ENCODE measurements at regions not wholly inside any gene's neighbourhood (a gene's known extent, or its start where the extent isn't known, plus 50 kb on each side); places are given as distances from the start of the nearest gene placed in this dataset.
"Not testable (repeated sequence)": the region's sequence is repeated elsewhere in the genome, so short reads cannot be mapped to it uniquely, and the experiment has no call there.

DNA sequence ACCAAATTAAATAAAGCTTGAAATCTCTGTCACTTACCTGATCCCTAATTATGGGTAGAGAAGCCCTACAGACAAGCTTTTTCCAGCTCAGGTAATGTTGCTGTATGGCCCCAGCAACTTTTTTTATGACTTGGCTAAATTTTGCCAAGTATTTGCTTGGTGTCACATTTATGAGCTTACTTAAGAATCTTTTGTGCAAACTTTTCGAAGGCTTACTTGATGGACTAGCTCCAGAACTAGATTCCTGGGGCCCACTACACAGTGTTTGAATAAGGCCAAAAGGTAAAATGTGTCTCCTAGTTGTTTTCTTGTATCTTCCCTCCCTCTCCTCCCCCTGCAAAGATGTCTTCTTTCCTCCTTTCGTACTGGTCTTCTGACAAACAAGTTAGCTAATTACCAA lies 257.9 kb downstream of the OSR1 start:
- DNase-seq (ENCODE audit: low read depth in 2 of 2), result no peak

DNA sequence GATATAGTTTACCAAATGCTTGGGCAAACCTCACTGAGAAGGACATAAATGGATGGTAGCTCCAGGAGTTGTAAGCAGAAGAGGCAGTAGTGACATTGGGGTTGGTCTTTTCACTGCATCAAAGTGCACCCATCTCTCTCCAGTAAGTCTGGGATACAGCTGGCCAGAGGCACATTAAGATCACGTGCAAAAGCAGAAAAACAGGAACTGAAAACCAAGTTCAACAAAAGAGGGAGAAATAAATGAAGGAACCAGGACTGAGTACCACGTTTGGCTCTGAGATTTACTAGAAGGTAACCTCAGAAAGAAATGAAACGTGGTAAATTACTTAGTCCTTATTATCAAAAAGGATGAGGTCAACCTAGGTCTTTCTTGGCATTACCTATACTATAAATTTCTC lies 259.2 kb downstream of the OSR1 start:
- DNase-seq (ENCODE audit: low read depth in 2 of 2), result no peak

DNA sequence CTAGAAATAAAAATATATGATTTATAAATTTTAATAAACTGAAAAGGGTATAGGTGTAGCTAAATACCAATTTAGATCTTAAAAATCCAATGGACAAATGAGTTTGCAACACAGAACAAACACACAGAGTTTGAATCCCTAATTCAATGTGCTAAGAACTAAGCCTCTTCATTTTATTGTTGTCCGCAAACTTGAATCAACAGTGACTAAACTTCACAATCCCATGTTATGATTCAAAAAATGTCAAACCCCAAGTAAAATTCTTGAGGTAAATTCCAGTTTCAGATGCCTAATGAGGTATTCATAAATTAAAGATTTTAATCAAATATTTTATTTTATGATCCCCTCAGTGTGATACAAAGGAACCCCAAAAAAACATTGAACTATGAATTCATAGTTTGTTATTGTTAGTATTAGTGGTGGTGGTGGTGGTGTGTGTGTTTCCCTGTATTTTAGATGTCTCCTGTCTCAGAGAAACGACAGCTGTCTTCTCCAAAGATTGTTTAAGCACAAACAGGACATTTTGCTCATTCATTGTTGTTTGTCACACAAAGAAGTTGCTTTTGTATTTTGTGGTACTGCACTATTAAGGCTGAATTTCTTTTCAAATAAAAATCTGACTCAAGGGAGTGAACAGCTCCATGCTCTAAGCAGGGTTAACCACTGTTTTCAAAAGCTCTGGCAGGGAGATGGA lies 259.8 kb downstream of the OSR1 start:
- DNase-seq (ENCODE audit: low read depth in 2 of 2), result no peak

DNA sequence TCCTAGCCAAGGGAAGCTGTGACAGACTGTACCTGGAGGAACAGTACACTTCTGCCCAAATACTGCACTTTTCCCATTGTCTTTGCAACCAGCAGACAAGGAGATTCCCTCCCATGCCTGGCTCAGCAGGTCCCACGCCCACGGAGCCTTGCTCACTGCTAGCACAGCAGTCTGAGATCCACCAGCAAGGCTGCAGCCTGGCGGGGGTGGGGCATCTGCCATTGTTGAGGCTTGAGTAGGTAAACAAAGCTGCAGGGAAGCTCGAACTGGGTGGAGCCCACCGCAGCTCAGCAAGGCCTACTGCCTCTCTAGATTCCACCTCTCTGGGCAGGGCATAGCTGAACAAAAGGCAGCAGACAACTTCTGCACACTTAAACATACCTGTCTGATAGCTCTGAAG lies 268.9 kb downstream of the OSR1 start:
- not testable (repeated sequence) for DNase-seq (ENCODE audit: low read depth in 2 of 2)

DNA sequence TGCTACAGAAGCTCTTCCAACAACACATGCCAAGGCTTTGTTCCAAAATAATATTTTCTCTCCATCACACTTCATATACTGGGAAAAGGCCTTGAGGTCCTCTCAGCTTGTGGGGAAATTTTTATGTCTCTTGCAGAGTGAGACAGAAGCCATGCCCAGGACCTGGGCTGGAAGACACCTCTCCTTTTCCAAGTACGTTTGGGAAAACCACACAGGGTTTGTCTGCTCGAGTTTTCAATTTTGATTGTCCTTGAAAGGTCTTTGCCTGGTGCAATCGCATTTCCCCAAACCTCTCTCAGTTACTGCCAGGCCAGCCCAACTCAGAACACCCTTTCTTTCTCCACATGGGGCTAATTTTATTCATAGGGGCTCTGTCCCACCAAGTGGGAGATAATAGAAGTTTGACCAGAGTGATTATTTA lies 272.2 kb downstream of the OSR1 start:
- no peak for DNase-seq (ENCODE audit: low read depth in 2 of 2)

DNA sequence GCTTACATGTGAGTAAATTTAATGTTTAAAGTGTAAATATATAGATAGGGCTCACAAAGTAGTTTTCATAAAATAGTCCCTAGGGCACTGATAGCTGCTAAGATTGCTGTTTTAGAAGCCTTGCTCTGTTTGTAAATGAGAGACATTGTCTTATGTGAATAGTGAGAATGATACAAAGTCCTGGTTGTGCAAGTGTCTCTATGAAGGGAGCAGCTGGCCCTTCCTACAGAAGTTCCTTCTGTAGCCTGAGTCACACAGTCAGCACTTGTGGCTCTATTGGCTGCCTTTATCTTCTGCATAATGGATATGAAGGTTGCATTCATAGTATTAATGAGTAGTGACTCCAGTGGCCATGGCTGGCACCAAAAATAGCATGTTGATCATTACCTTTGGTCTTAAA lies 279.7 kb downstream of the OSR1 start:
- no peak for DNase-seq (ENCODE audit: low read depth in 2 of 2)

DNA sequence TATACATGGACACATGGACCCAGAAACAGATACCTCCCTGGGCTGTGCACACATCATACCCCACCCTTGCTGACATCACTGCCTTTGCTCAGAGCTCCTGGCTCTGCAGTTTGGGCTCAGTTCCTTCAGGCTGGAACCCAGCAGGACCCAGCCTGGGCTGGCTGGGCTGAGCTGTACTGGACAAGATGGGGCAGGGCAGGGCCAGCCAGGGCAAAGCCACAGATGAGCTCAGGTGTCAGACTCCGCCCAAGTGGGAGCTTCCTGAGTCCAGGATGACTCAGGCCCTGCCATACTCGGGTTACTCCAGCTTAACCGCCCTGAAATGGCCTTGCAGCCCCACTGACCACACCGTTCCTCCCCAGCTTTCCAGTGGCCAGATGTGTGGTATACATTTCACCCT lies 284.9 kb downstream of the OSR1 start:
- no peak for DNase-seq (ENCODE audit: low read depth in 2 of 2)

DNA sequence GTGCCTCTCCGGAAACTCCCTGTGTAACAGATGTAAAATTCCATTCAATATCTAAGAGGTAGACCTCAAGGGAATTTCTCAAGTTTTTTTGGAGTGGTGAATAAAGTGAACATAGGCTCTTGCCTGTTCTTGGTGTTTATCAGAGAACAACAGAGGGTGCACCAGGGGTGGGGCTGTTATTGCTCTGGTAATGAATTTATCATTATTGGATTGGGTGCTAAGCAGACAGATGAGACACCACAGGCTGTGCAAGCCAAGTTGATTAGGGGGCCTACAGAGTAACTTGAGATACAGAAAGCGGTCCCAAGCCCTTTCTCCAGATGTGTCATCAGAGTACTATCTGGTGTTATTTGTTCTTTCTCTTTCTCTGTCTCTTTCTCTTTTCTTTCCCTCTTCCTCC lies 286.3 kb downstream of the OSR1 start:
- no peak for DNase-seq (ENCODE audit: low read depth in 2 of 2)

DNA sequence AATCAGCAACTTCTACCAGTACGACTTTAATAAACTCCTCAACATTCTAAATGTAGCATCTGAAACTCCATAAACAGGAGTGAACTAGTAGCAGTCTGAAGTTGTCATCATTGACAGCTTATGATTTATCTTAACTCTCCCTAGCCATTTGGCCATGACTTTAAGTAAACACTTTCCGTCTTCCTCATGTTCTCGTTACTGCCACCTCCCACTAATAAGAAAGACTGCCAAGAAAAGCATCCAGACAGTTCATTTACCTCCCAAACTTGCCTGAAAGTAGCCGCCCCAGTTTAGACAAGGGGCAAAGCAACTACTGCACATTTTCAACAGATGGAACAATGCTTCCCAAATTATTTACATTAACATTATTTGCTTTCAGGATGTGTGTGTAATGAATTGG lies 287.5 kb downstream of the OSR1 start:
- no peak for DNase-seq (ENCODE audit: low read depth in 2 of 2)

DNA sequence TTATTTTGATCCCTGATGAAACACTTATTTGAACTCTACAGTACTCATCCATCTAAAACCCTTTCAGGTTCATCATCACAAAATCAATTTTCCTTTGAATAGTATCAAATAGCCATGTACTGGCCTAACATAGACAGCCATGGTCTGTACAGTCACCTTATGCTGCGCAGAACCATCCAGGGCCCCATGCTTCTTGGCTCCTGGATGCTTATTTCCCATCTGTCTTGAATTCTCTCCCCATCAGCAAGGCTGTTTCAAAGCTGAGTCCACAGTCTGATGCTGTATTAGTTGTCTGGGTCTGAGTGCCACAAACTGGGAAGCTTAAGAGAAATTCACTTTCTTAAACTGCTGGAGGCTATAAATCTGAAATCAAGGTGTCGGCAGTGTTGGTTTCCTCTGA lies 290.2 kb downstream of the OSR1 start:
- DNase-seq (ENCODE audit: low read depth in 2 of 2), result no peak

DNA sequence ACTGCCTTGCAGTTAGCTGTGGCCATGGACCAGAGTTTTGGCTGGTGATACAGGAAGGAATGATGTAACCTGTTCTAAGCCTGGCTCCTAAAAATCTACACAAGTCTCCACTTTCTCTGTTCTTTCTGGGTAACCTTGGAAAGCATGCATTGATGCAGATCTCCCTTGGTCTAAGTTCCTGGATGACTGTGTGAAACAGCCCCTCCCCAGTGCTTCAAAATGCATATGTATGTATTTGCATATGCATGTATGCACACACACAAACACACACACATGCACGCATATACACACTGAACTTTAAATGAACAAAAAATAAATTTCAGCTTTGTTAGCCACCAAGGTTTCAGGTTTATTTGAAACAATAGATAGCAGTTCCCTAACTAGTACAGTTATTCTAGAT lies 296.1 kb downstream of the OSR1 start:
- DNase-seq (ENCODE audit: low read depth in 2 of 2), result no peak

DNA sequence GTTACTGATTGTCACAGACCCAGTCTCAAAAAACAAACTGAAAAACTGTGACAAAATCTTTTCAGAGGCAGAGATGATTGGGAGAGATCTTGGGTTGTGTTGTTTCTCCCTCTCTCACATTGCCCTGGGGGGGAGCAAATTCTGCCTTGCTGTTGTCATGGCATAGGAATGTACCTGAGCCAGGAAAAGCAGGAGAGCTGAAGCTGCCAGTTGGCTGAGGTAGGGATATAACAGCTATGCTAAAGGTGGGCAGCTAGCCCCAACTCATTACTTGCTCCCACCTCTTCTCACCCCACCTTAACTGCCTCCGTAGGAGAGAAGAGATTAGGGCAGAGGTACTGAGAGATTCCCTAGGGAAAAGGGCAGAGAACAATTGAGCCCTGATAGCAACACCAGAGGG lies 299.3 kb downstream of the OSR1 start:
- no peak for DNase-seq (ENCODE audit: low read depth in 2 of 2)

DNA sequence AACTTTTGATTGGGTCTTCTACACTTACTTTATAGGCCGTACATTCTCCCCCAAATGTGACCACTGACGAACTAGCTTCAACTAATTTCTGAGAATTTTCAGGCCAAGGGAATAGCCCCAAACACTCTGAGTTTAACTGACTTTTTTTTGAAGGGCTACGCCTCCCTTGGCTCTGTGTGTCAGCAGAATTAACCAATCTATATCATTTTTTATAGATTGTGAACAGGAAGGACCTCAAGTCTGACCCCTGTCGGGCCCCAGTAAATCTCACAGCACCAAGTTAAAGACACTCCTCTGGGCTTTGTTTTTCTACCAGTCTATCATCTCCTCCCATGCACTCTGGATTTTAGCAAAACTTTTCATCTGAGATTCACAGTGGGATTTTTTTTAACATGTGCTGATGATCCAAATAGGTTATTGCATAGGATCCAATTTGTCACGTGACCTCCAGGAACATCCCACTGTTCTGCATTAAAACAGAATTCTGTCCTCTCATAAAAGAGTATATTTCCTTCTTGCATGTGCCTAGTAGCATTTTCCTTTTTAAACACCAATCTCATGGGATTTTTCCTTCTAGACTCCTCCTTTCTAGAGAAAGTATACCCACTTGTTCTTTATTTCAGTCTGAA lies 307.1 kb downstream of the OSR1 start:
- DNase-seq (ENCODE audit: low read depth in 2 of 2), result no peak

DNA sequence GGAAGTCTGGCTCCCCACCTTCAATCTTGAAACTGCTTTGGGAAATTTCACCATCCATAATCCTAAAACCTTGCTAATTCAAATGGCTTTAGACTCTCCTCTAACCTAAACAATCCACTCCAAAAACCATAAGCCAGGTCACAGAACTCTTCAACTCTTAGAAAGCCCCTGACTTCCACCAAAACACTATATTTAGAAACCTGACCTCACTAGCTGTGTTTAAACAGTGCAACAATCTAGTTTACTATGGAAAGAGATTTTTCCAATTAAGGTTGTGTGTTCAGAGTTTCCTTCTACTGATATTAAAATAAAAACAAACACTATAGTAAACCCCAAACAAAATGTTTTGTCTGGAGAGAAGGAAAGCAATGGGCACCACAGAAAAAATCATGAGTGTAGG lies 308.1 kb downstream of the OSR1 start:
- DNase-seq (ENCODE audit: low read depth in 2 of 2), result no peak

DNA sequence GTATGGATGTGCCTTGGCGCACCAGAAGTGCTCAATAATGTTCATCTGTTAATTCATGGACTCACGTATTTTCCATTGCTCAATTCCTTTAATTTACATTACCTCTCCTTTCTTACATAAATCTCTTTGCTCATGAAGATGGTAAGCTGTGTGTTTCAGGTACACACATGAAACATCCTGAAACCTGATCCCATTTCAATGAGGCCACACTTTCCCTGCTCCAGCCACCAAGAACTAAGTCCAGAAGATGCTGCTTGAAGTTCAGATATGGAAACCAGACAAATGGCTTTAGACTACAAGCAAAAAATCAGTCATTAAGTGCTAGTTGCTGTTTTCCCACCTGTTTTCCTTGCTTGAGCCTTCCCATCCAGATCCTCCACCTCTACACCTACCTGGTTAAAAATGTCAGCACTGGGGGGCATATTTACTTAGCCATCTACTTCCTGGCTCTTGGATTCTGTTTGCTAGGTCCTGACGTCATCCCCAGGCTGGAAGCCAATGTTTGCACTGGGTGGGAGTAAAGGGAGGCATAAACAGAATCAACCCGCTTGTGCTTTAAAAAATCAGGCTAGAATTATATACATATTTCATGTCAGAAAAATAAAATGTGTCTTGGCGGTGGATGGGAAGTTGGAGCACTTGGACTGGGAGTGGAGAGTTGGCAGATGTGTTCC lies 309.7 kb downstream of the OSR1 start:
- DNase-seq (ENCODE audit: low read depth in 2 of 2), result no peak

DNA sequence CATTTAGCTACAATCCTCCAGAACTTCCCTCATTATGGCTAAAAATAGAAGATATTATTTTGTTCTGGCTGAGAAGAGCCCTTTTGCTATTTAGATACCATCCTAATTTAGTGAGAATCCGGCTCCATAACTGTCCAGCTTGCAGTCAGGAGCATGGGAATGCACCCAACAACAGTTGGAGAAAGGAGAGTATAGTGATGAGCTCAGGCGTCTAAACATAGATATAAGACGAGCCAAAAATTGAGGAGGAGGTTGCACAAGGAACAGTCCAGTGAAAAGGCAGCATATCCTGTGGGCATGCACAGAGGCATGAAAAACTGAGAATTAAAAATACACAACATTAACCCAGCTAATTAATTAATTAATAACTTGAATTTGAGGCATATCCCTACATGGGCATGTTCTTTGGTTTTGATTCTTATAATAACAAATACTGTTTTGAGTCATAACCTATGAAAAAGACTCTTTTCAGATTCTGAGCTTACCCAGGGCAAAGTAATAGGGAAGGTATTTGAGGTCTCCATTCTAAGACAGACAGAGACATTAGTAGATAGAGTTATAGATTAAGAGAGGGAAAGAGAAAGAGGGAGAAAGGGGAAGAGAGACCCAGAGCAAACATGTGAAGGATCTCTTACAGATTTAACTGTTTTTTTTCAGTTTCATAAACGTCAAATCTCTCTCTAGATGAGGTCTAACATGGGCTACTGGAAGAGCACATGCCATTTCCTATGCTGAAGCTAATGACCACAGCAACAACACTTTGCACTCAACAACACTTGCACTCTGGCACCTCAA lies 311.2 kb downstream of the OSR1 start:
- no peak for DNase-seq (ENCODE audit: low read depth in 2 of 2)

DNA sequence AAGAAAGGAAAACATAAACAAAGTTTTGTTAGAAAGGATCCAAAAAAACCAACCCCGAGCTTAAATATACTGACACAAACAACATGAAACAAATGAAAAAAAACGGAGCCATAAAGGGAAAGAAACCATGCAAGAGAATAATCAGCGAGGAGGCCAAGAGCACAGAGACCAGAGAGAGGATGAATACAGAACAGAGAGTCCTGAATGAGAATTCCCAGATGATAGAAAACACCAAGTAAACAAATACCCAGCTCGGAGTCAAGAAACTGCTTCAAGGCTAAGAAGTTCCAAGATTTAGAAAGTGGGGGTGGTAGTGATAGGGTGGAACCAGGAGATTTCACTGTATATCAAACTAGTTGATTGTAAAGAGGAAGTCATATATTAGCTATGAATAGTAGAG lies 313.3 kb downstream of the OSR1 start:
- no peak for DNase-seq (ENCODE audit: low read depth in 2 of 2)

DNA sequence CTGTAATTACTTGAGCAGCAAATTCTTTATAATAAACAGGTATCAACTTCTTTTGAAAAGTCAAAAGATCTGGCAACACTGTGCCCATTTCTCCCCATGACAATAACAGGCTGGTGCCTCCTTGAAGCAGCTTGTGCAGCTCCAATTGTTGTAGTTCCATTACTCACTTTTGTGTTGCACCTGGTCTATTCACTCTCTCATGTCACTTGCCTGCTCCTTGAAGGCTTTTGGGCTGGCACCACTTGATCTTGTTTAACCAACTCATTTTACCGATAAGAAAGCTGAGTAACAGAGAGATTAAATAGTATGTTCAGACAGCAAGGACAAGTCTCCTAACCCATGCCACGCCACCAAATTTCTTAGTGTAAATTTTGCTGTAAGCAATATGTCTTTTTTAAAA lies 314.5 kb downstream of the OSR1 start:
- DNase-seq (ENCODE audit: low read depth in 2 of 2), result no peak

DNA sequence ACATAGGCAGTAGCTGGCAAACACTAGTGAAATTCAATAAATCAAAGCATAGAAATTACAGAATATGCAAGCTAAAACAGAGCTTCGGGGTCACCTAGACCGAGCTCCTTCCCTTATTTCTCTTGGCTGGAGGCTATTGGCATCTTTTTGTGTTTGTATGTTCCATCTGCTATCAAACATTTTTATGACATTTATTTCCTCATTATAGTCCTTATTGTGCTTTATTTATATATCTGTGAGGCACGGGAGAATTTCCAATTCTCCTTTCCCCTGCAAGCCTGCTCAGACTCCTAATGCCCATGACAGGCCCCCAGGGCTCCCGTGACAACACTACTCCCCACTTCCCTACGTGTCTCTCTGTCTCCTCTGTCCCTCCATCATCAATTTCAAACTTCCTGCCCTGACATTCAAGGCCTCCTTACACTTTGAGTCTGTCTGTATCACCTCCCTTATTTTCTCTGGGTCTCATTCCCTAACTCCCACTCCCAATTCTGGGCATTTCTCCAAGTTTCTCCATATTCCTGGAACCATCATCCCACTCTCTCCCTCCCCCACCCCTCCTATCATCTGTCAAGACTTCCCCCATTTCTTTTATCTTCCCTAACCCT lies 316.9 kb downstream of the OSR1 start:
- DNase-seq (ENCODE audit: low read depth in 2 of 2), result no peak

DNA sequence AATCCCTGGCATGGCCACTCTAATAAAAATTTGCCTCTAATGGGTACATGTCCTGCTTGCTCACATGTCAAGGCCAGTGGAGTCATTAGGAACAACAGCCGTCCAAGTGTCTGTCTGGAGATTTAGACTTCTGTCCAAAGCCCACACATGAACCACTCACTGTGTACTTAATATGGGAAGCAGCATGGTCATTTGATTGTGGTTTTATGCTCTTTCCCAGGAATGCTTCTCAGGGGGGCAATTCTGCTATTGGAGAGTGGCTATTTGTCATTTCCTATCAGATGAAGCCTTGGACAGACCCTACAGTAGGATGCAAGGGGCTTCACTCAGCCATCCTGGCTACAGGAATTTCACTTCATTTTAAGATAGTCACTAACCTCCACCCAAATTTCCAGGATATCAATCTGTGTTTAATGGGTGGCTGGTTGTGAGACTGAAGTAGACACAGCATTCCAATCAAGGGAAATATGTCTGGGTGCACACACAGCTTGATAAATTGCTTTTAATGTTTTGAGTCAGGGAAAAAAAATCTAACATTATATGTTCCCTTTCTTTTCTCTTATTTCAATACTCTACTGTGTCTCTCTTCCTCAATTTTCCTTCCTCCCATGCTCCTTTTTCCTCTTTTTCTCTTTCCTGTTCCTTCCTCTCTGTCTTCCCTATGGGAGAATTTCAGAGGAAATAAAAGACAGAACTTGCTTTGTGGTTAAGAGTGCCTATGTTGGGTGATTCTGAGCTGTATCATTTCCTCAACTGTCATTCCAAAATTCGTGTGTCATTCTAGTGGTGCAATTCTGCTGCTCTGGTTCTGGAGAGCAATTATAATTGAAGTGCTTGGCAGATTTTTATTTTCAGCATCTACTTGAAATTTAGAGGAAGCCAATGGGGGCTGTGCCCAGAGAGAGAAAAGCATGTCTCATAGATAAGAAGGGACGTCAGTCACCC lies 320.1 kb downstream of the OSR1 start:
- no peak for DNase-seq (ENCODE audit: low read depth in 2 of 2)

DNA sequence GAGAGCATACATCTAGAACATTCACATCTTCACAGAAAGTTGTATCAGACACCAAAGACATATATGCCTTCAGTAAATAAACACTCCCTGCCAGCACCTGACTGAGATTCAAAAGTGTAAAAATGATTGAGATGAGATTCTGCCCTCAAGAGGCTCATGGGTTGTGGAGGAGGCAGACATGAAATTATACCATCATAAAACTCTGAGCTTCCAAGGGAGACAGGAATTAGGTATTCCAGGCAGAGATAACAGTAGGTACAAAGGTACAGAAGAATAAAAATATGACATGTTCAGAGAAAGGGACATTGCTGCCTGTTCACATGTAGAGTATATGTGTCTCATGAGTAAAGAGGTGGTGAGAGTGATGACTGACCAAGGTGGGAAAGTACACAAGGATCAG lies 322.3 kb downstream of the OSR1 start:
- DNase-seq (ENCODE audit: low read depth in 2 of 2), result no peak

Measured in stimulated activated CD4-positive, alpha-beta T cell treated with anti-CD3 and anti-CD28 coated beads, Interleukin-12 subunit alpha, Interleukin-12 subunit beta, amount 100 ng/mL, for 24 hours (primary cell).